GM23338 (cell line): ENCODE measurements at regions not wholly inside any gene's neighbourhood (a gene's known extent, or its start where the extent isn't known, plus 50 kb on each side); places are given as distances from the start of the nearest gene placed in this dataset.

Experiments
- CREB1 ChIP-seq: fragments of 250-450 bp; sonication (Bioruptor Pico); IDR thresholded peaks from 2 replicates; pipeline ENCODE4 v1.5.0; 2020; ENCODE audit warnings: low read depth, mild to moderate bottlenecking, moderate library complexity
- ETS1 ChIP-seq: IDR thresholded peaks from 2 replicates; pipeline ENCODE4 v1.6.1; 2016; ENCODE audit warnings: antibody characterized with exemption
- EZH2 ChIP-seq: fragments of 200-600 bp; sonication (generic); IDR thresholded peaks from one replicate; pipeline ENCODE4 v1.8.0; 2017; ENCODE audit warnings: antibody characterized with exemption, mild to moderate bottlenecking, low read depth; ENCODE audit not compliant: unreplicated experiment
- EZH2phosphoT487 ChIP-seq: fragments of 200-600 bp; sonication (generic); IDR thresholded peaks from one replicate; pipeline ENCODE4 v1.8.1; 2018; ENCODE audit warnings: antibody characterized with exemption; ENCODE audit not compliant: unreplicated experiment
- NANOG ChIP-seq: IDR thresholded peaks from 2 replicates; pipeline ENCODE4 v1.6.1; 2016; ENCODE audit warnings: antibody characterized with exemption, borderline replicate concordance
- POLR2AphosphoS5 ChIP-seq: IDR thresholded peaks from 2 replicates; pipeline ENCODE4 v1.6.1; 2016; ENCODE audit warnings: antibody characterized with exemption, low read depth
- STAT1 ChIP-seq: IDR thresholded peaks from one replicate; pipeline ENCODE4 v1.6.1; 2016; ENCODE audit warnings: antibody characterized with exemption; ENCODE audit not compliant: unreplicated experiment
- TF ChIP-seq, protein P1 (sequence below), 2 experiments: fragments of 200-600 bp in 1 of 2; sonication (generic) in 1 of 2; conservative IDR thresholded peaks; 2 replicates each; pipeline versions ENCODE4 v1.5.1 to v1.6.1; 2016 to 2017; ENCODE audit warnings: antibody characterized with exemption in 2 of 2, low read depth in 2 of 2, mild to moderate bottlenecking in 2 of 2, moderate library complexity in 1 of 2
- TF ChIP-seq, protein P2 (sequence below): IDR thresholded peaks from one replicate; pipeline ENCODE4 v1.6.1; 2018; ENCODE audit warnings: antibody characterized with exemption; ENCODE audit not compliant: unreplicated experiment

- TF ChIP-seq, protein P1, sequence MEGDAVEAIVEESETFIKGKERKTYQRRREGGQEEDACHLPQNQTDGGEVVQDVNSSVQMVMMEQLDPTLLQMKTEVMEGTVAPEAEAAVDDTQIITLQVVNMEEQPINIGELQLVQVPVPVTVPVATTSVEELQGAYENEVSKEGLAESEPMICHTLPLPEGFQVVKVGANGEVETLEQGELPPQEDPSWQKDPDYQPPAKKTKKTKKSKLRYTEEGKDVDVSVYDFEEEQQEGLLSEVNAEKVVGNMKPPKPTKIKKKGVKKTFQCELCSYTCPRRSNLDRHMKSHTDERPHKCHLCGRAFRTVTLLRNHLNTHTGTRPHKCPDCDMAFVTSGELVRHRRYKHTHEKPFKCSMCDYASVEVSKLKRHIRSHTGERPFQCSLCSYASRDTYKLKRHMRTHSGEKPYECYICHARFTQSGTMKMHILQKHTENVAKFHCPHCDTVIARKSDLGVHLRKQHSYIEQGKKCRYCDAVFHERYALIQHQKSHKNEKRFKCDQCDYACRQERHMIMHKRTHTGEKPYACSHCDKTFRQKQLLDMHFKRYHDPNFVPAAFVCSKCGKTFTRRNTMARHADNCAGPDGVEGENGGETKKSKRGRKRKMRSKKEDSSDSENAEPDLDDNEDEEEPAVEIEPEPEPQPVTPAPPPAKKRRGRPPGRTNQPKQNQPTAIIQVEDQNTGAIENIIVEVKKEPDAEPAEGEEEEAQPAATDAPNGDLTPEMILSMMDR (conservative IDR thresholded peaks at IDR 0.05; ENCODE audit: low read depth in 2 of 2), result no peak
- TF ChIP-seq EZH2phosphoT487, result no peak
- TF ChIP-seq EZH2, result no peak
- TF ChIP-seq POLR2AphosphoS5, result no peak
- no peak for TF ChIP-seq CREB1 (CRISPR knock-in tag)
- TF ChIP-seq STAT1, result no peak
- TF ChIP-seq NANOG, result no peak
- TF ChIP-seq, protein P2, sequence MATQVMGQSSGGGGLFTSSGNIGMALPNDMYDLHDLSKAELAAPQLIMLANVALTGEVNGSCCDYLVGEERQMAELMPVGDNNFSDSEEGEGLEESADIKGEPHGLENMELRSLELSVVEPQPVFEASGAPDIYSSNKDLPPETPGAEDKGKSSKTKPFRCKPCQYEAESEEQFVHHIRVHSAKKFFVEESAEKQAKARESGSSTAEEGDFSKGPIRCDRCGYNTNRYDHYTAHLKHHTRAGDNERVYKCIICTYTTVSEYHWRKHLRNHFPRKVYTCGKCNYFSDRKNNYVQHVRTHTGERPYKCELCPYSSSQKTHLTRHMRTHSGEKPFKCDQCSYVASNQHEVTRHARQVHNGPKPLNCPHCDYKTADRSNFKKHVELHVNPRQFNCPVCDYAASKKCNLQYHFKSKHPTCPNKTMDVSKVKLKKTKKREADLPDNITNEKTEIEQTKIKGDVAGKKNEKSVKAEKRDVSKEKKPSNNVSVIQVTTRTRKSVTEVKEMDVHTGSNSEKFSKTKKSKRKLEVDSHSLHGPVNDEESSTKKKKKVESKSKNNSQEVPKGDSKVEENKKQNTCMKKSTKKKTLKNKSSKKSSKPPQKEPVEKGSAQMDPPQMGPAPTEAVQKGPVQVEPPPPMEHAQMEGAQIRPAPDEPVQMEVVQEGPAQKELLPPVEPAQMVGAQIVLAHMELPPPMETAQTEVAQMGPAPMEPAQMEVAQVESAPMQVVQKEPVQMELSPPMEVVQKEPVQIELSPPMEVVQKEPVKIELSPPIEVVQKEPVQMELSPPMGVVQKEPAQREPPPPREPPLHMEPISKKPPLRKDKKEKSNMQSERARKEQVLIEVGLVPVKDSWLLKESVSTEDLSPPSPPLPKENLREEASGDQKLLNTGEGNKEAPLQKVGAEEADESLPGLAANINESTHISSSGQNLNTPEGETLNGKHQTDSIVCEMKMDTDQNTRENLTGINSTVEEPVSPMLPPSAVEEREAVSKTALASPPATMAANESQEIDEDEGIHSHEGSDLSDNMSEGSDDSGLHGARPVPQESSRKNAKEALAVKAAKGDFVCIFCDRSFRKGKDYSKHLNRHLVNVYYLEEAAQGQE, result no peak
- no peak for TF ChIP-seq ETS1
These were observed 716.5 kb upstream of the PRR20A start for GRCh38 chr13:56424246-56424645.
